IPS-NIHi7 (cell line): ENCODE measurements at regions not wholly inside any gene's neighbourhood (a gene's known extent, or its start where the extent isn't known, plus 50 kb on each side); places are given as distances from the start of the nearest gene placed in this dataset.
"Not testable (repeated sequence)": the region's sequence is repeated elsewhere in the genome, so short reads cannot be mapped to it uniquely, and the experiment has no call there.

Experiments
- DNase-seq: peaks from one replicate; pipeline ENCODE4 v3.0.0; 2012; ENCODE audit warnings: mixed read lengths; ENCODE audit errors: extremely low spot score

DNA sequence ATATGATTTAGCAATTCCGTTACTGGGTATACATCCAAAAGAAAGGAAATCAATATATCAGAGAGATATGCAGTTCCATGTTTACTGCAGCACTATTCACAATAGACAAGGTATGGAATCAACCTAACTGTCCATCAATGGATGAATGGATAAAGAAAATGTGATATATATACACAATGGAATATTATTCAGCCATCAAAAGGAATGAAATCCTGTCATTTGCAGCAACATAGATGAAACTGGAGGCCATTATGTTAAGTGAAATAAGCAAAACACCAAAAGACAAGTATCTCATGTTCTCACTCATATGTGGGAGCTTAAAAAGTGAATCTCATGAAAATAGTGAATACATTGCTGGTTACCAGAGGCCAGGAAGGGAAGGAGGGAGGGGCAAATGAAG is 390.8 kb downstream of the ZFHX3 start:
- no peak for DNase-seq

DNA sequence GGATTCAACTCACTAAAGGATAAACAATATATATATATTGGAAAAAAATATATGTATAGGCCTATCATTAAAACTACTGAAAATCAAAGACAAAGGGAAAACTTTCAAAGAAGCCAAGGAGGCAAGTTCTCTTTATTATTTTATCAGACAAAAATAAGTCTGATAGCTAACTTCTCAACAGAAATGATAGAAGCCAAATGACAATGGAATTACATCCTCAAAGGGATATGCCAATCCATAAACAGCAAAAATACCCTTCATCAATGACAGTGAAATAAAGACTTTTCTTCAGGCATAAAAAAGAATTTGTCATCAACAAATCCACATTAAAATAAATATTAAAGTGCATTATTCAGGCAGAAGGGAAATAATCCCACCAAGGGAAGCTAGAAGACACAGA is 393.4 kb downstream of the ZFHX3 start:
- no peak for DNase-seq

DNA sequence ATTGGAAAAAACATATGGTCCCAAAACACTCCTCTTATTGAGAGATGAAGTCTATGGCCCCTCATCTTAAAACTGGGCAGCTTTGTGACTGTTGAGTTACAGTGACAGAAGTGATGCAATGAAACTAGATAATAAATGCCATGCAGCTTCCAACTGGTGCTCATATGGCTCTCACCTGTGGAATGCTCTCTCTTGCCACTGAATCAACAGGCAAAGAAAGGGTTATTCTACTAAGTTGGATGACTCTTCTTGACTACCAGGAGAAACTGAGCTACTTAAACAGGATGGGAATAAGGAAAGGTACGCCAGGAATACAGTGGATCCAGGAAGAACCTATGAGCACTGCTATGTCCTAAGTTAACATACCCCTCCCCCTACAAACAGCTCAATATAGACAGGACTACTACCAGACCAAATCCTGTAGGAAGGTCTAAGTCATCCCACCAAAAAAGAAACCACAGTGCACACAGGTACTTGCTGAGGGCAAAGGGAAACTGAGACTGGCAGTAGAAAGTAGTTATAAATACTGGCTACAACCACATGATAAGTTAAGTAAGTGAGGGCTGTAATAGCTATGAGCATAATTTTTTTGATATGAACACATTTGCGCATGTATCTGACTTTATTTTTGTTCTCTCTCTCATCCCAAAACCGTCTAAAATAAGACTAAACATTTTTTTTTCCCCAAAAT is 398.5 kb downstream of the ZFHX3 start:
- DNase-seq, result no peak

DNA sequence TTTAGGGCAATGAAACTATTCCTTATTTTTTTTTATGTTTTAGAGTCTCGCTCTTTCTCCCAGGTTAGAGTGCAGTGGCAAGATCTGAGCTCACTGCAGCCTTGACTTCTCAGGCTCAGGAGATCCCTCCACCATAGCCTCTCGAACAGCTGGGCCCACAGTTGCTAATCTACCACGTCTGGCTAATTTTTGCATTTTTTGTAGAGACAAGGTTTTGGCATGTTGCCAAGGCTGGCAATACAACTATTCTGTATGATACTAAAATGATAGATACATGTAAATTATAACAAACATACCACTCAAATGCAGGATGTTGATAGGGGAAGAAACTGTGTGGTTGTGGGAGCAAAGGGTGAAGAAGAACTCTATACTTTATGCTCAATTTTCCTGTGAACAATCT is 401.3 kb downstream of the ZFHX3 start:
- no peak for DNase-seq

DNA sequence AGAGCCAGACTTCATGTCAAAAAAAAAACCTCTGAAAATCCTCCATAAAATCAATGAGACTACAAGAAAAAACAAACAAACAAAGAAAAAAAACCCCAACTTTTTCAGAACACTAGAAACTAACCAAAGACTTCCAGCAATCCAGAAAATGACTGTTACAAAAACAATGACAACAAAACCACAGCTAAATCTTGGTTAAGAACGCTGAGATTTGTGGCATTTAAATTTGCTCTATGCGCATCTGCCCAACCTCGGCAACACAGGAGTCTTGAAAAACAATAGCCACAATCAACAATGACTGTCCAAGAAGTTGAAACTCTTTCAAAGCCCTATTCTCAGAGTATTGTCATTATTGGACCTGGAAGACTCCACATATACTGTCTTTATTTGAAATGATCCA is 402.4 kb downstream of the ZFHX3 start:
- DNase-seq, result no peak

DNA sequence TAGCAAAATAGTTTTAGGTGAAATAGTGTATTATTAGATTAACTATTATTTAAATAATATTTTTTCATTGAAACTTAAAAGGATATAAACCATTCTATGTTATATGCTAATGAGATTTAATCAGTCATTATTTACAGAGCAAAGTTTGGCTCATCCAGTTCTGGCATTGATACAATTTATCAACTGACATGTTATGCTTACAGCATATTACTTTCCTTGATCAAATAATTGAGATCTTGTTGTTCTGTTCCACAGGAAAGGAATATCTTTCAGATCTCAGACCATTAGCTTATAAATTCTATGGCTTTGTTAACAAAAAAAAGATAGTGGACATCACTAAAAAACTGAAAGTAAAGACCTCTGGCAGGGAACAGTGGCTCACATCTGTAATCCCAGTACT is 403.0 kb downstream of the ZFHX3 start:
- DNase-seq, result no peak

DNA sequence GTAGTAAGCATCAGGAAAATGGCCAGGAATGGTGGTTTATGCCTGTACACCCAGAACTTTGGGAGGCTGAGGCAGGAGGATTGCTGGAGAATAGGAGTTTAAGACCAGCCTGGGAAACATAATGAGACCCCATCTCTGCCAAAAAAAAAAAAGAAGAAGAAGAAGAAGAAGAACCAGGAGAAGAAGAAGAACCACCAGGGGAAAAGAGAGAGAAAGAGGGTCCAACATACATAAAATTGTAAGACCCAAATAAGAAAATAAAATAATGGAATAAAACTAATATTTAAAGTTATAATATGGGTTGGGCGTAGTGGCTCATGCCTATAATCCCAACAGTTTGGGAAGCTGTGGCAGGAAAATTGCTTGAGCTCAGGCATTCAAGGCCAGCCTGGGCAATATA is 408.4 kb downstream of the ZFHX3 start:
- DNase-seq, result no peak

DNA sequence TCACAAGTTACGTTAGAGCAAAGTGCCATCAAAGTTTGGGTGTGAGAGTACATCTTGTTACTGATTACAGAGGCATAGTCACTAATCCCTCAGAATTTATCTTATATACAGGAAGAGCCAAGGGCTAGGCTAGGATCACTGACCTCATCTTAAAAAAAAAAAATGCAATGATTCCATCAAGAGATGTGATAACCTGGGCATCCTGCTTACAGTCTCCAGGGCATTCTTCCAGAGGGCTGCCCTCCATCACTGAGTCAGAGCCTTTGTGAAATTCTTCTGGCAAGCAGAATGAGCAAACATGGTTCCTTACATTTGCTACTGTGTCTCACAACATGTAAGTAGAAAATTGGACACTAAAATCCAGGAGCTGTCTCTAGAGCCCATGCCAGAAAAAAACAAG is 410.6 kb downstream of the ZFHX3 start:
- DNase-seq, result no peak

DNA sequence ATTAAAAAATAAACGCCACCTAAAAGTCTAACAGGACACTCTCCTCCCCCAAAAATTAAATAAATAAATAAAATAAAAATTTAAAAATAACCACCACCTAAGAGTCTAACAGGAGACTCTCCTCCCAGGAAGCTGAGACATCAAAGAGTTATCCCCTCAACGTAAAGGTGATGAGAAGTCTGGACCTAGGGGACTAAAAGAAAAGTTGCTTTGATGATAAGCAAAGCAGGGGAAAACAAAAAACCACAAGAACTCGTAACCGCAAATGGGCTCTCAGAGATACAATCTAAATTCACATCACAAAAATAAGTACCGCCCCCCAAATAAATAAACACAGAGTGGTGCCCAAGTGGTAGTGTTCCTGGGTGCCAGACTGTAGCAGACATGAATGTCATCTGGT is 412.2 kb downstream of the ZFHX3 start:
- DNase-seq, result no peak

DNA sequence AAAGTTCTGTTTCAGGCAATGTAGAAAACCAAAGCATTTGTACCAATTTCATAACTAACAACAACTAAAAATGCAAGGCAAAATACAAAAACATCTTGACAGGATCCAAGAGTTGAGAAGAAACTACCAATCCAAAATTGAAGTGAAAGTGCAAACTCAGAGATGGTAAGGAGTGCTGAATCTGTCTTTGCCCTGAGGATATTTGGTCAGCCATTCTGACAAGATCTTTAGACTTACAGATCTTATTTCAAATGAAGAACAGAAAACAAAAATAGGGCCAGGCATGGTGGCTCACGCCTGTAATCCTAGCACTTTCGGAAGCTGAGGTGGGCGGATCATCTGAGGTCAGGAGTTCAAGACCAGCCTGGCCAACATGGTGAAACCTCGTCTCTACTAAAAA is 412.8 kb downstream of the ZFHX3 start:
- no peak for DNase-seq

DNA sequence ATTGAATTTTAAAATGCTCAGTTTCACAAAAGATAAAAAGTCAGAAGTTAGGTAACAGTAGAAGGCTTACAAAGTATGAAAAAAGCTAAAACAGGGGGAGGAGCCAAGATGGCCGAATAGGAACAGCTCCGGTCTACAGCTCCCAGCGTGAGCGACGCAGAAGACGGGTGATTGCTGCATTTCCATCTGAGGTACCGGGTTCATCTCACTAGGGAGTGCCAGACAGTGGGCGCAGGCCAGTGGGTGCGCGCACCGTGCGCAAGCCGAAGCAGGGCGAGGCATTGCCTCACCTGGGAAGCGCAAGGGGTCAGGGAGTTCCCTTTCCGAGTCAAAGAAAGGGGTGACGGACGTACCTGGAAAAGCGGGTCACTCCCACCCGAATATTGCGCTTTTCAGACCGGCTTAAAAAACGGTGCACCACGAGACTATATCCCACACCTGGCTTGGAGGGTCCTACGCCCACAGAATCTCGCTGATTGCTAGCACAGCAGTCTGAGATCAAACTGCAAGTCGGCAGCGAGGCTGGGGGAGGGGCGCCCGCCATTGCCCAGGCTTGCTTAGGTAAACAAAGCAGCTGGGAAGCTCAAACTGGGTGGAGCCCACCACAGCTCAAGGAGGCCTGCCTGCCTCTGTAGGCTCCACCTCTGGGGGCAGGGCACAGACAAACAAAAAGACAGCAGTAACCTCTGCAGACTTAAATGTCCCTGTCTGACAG is 420.6 kb downstream of the ZFHX3 start:
- not testable (repeated sequence) for DNase-seq

DNA sequence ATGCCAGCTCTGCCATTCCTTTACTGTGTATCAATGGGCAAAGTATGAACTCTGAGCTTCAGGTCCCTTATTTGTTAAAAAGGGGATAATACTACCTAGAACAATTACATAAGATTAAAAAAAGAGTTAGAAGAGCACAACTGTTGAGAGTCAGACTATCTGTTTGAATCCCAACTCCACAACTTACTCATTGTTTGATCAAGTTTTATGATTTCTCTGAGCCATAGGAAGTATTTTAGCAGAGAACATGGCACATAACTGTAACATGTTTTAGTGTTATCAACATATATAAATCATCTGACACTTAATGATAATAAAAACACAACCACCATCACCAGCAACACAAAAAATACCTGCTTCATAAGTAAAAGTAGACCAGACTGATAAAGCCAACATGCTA is 421.3 kb downstream of the ZFHX3 start:
- DNase-seq, result no peak

DNA sequence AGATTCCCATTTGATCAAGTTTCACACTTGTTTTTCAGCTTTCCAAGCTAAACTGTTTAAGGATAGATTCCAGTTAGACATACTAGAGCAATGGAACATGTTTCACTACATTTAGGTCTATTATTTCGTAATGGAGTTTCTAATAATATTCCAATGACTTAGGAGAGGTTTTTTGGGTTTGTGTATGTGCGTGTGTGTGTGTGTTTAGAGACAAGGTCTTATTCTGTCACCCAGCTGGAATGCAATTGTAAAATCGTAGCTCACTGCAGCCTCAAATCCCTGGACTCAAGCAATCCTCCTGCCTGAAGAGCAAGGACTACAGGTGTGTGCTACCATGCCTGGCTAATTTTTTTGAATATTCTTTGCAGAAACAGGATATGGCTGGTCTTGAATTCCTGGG is 426.3 kb downstream of the ZFHX3 start:
- DNase-seq, result no peak

DNA sequence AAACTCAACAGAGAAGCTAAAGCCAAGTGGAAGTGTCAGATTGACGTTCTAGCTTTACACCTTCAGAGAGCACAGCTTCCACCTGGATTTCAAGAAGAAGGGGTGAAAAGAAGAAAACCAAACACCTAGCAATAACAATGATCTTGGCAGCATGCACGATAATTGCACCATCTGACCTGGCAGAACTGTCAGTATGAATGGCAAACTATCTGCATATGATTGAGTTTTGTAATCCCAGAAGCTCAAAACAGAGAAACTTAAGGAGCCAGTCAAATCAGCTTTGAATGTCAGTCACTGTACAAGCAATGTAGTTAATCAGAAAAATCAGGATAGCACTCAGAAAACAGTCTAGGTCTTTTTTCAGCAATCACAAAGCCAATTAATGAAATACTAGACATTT is 427.1 kb downstream of the ZFHX3 start:
- DNase-seq, result no peak

DNA sequence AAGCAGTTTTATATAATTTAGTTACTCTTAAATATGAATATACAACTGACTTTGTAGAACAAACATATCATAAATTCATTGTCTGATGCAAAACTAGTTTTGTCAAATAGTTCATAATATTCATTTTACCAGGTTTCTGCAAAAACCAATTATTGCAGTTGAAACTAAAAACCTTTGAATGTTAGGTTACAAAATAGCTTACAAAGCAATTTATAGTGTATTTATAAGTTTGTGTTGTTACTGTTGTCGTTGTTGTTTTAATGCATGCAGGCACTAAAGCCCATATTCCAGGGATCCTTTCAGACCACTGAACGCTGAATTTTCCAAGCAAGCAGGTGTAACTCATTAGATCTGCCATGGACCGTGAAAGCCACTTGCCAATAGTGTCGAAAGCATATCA is 427.6 kb downstream of the ZFHX3 start:
- DNase-seq, result no peak

DNA sequence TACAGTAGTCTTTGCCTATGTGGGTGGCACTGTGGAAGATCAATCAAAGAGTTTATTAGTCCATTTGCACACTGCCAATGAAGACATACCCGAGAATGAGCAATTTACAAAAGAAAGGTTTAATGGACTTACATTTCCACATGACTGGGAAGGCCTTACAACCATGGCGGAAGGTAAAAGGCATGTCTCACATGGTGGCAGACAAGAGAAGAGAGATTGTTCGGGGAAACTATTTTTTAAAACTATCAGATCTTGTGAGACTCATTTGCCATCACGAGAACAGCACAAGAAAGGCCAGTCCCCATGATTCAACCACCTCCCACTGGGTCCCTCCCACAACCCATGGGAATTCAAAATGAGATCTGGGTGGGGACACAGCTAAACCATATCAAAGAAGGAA is 432.1 kb downstream of the ZFHX3 start:
- DNase-seq, result no peak

DNA sequence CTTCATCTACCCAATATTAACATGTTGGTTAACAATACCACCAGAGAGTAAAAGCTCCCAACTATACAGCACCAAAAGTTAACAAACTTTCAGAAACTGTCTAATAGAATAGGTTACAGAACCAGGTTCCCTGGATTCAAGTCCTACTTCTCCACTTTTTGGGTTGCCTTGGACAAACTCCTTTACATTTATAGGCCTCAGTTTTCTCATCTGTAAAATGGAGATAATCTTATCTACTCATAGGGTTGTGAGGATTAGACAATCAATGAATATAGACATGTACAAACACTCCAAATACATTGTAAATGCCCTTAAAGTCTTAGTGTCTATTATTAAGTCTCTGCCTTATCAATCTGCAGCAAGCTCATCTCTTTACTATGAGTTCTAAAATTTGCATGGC is 435.2 kb downstream of the ZFHX3 start:
- no peak for DNase-seq

DNA sequence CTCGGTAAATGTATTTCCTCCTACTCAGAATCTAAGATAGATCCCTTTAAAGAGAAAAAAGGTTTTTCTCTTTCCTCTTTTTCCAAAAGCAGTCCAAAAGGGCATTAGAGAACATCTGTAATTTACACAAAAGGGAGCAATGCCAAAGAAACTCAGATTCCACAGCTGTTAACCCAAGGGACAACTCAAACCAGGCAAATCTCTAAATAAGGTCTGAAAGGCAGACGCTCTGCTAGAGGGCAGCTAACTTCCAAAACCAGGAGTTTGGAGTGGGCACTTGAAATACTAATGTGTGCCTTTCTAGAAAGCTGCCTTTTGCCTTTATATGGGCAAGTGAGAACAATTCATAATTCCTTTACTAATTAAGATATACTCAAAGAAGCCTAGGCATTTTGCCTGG is 435.7 kb downstream of the ZFHX3 start:
- DNase-seq, result no peak

DNA sequence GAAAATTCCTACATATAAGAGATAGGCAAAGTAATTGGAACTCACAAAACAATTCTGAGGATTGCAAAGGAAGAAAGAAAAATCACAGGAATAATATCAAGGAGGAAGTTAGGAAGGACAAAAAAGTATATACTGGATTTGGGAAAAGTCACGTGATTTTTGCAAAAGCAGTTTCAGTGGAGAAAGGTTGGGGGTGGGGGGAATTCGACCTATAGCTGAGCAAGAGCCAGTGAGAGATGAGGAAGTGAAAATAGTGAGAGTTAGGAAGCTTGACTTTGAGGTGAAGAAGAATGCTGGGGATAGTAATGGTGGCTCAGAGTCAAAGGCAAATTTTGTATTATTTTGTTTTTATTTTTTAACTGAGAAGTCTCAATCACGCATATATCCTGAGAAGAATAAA is 438.0 kb upstream of the PMFBP1 start:
- DNase-seq, result no peak

DNA sequence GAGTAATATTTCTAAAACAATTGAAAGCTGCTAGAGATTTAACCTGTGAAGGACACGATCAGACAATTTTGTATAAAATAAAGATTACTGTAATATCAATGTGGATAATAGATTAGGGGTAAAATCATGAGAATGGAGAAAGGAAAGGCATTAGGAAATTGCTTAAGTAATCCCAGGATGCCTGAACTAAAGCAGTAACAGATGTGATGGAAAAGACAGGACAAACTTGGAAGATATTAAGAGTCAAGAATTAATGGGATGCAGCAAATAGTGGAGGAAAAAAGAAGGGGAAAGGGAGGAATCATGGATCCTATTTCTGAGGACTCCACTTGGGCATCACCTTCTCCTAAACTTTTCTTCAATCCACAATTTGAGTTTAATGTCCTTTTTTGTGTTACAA is 437.1 kb upstream of the PMFBP1 start:
- no peak for DNase-seq

DNA sequence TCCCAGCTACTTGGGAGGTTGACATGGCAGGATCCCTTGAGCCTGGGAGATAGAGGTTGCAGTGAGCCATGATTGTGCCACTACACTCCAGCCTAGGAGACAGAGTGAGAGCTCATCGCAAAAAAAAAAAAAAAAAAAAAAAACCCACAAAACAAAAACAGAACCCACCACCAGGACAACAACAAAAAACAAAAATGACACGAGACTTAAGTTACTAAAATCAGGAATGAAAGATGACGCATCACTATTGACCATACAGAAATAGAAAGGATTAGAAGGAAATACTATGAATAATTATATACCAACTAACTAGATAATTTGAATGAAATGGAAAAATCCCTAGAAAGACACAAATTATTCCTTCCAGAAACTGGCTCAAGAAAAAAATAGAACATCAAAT is 432.4 kb upstream of the PMFBP1 start:
- no peak for DNase-seq

DNA sequence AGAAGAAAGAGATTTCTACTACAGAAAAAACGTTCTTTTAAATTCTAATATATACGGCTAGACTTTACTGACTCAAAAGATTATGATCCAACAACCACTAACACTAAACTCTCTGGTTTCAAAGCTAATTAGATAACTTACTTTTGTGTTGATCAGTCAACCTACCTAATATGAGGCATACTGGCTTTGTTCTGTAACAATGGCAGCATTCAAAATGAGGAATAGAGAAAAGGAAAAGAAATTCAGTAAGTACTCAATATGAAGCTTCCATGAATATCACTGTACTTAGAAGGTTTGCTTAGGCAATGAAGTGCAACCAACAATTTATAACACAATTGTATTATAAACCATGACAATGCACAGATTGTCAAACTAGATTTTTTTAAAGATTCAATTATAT is 430.5 kb upstream of the PMFBP1 start:
- DNase-seq, result no peak

DNA sequence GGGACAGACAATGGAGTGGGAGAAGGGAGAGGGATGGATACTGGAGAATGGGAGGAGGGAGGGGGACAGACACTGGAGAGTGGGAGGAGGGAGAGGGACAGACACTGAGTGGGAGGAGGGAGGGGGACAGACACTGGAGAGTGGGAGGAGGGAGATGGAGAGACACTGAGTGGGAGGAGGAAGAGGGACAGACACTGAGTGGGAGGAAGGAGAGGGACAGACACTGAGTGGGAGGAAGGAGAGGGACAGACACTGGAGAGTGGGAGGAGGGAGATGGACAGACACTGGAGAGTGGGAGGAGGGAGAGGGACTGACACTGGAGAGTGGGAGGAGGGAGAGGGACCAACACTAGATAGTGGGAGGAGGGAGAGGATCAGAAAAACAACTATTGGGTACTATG is 426.7 kb upstream of the PMFBP1 start:
- DNase-seq, result no peak

DNA sequence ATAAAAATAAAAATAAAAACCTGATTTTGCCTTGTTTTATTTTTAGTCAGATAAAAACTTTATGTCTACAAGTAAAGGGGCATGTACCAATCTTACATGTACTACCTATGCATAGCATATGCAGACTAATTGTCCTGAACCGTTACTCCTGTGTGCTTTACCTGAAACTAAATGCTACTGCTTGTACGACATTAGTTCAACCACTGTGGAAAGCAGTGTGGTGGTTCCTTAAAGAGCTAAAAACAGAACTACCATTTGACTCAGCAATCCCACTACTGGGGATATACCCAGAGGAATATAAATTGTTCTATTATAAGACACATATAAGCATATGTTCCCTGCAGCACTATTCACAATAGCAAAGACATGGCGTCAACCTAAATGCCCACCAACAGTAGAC is 426.0 kb upstream of the PMFBP1 start:
- no peak for DNase-seq
